ENCODE measurements at regions not wholly inside any gene's neighbourhood (a gene's known extent, or its start where the extent isn't known, plus 50 kb on each side); places are given as distances from the start of the nearest gene placed in this dataset.

GRCh38 chr3:39750712-39751111, 58.7 kb upstream of the MYRIP start:
- TF ChIP-seq EZH2phosphoT487 (IDR thresholded peaks at IDR 0.05; ENCODE audit: insufficient read depth, low read depth) (no peak), EZH2 (IDR thresholded peaks at IDR 0.05; ENCODE audit: insufficient read depth, poor library complexity, severe bottlenecking) (no peak)
